ENCODE measurements at regions not wholly inside any gene's neighbourhood (a gene's known extent, or its start where the extent isn't known, plus 50 kb on each side); places are given as distances from the start of the nearest gene placed in this dataset.

- Mint-ChIP-seq H3K27me3 (ENCODE audit: unreplicated experiment) (no peaks in the 10 kb centered on the region), H3K4me3 (ENCODE audit: low read depth, unreplicated experiment) (no peak overlapping the region), H3K4me1 (ENCODE audit: low read depth, unreplicated experiment) (no peaks in the 10 kb centered on the region), H3K27ac (ENCODE audit: unreplicated experiment) (no peak overlapping the region), H3K9me3 (ENCODE audit: low read depth, unreplicated experiment) (no peaks in the 10 kb centered on the region), H3K36me3 (ENCODE audit: insufficient read depth, unreplicated experiment) (no peaks in the 10 kb centered on the region)
- no TSS peak for BruUV-seq (replicated peaks)
- intact Hi-C loops (cut with micrococcal nuclease; ENCODE audit: unreplicated experiment) = no loop called here
- DNase-seq = no peak
- CTCF ChIA-PET = no interaction called here
- TF ChIP-seq CTCF (IDR thresholded peaks at IDR 0.05; ENCODE audit: unreplicated experiment) = no peak
Measured at GRCh38 chr12:94714378-94715114, 64.2 kb upstream of the TMCC3 start.

- DNase-seq = no peak
- H3K27ac Mint-ChIP-seq (ENCODE audit: unreplicated experiment) = no peak overlapping the region
- TF ChIP-seq CTCF (IDR thresholded peaks at IDR 0.05; ENCODE audit: unreplicated experiment) = no peak
- BruUV-seq (replicated peaks) = no TSS peak
- intact Hi-C loops (cut with micrococcal nuclease; ENCODE audit: unreplicated experiment) = no loop called here
- H3K9me3 Mint-ChIP-seq (ENCODE audit: low read depth, unreplicated experiment) = no peaks in the 10 kb centered on the region
- no peaks in the 10 kb centered on the region for H3K36me3 Mint-ChIP-seq (ENCODE audit: insufficient read depth, unreplicated experiment)
- H3K4me1 Mint-ChIP-seq (ENCODE audit: low read depth, unreplicated experiment) = no peaks in the 10 kb centered on the region
- no peaks in the 10 kb centered on the region for H3K27me3 Mint-ChIP-seq (ENCODE audit: unreplicated experiment)
- no peak overlapping the region for H3K4me3 Mint-ChIP-seq (ENCODE audit: low read depth, unreplicated experiment)
- CTCF ChIA-PET = interaction anchor here (0.7 kb wide), 1 partner anchor 13 kb away, joined by 3 read pairs; no protein-coding TSS in a partner anchor
Measured at GRCh38 chr12:94712815-94713515, 62.6 kb upstream of the TMCC3 start.

GRCh38 chr12:94710933-94711332 is 60.6 kb upstream of the TMCC3 start:
- CTCF ChIA-PET = interaction anchor here (0.7 to 1.1 kb wide), 5 partner anchors 10 to 165 kb away, joined by 3 to 9 read pairs (median 4); no protein-coding TSS in a partner anchor
- Mint-ChIP-seq H3K4me1 (ENCODE audit: low read depth, unreplicated experiment) (no peaks in the 10 kb centered on the region), H3K9me3 (ENCODE audit: low read depth, unreplicated experiment) (no peaks in the 10 kb centered on the region), H3K27ac (ENCODE audit: unreplicated experiment) (no peak overlapping the region), H3K36me3 (ENCODE audit: insufficient read depth, unreplicated experiment) (no peaks in the 10 kb centered on the region), H3K4me3 (ENCODE audit: low read depth, unreplicated experiment) (no peak overlapping the region), H3K27me3 (ENCODE audit: unreplicated experiment) (no peaks in the 10 kb centered on the region)
- intact Hi-C loops (cut with micrococcal nuclease; ENCODE audit: unreplicated experiment) = no loop called here
- BruUV-seq (replicated peaks) = no TSS peak
- peak; percentile 53 for DNase-seq
- TF ChIP-seq CTCF (IDR thresholded peaks at IDR 0.05; ENCODE audit: unreplicated experiment) = peak; percentile 26

GRCh38 chr12:94707892-94708291 is 57.5 kb upstream of the TMCC3 start:
- Mint-ChIP-seq H3K36me3 (ENCODE audit: insufficient read depth, unreplicated experiment) (no peaks in the 10 kb centered on the region), H3K4me3 (ENCODE audit: low read depth, unreplicated experiment) (no peak overlapping the region), H3K27me3 (ENCODE audit: unreplicated experiment) (no peaks in the 10 kb centered on the region), H3K9me3 (ENCODE audit: low read depth, unreplicated experiment) (no peaks in the 10 kb centered on the region), H3K4me1 (ENCODE audit: low read depth, unreplicated experiment) (peaks cover 9% of the 10 kb centered on the region), H3K27ac (ENCODE audit: unreplicated experiment) (no peak overlapping the region)
- CTCF ChIA-PET = interaction anchor here (1.5 kb wide), 1 partner anchor 92 kb away, joined by 3 read pairs; no protein-coding TSS in a partner anchor
- TF ChIP-seq CTCF (IDR thresholded peaks at IDR 0.05; ENCODE audit: unreplicated experiment) = no peak
- intact Hi-C loops (cut with micrococcal nuclease; ENCODE audit: unreplicated experiment) = no loop called here
- no TSS peak for BruUV-seq (replicated peaks)
- no peak for DNase-seq

Data from Calu3 (cell line).